Fibroblast of lung (primary cell): ENCODE measurements at regions not wholly inside any gene's neighbourhood (a gene's known extent, or its start where the extent isn't known, plus 50 kb on each side); places are given as distances from the start of the nearest gene placed in this dataset.

Experiments
- DNase-seq, 2 donors: peaks; one replicate each; pipeline versions ENCODE4 v3.0.0 to v3.0.0-alpha.2; 2010; ENCODE audit warnings: low read depth in 2 of 2
- H2AFZ ChIP-seq: 2 replicates; pipeline ENCODE4 v1.5.1; 2012; ENCODE audit warnings: low read length, control low read depth, inconsistent platforms
- H3K27ac ChIP-seq: 2 replicates; pipeline ENCODE4 v1.5.1; 2011; ENCODE audit warnings: low read length, control low read depth; ENCODE audit not compliant: insufficient read depth
- H3K27me3 ChIP-seq: 2 replicates; pipeline ENCODE4 v1.5.1; 2011; ENCODE audit warnings: mild to moderate bottlenecking, low read length; ENCODE audit not compliant: control insufficient read depth, insufficient read depth
- H3K36me3 ChIP-seq: 2 replicates; pipeline ENCODE4 v1.5.1; 2011; ENCODE audit warnings: low read length; ENCODE audit not compliant: control insufficient read depth, insufficient read depth
- H3K4me1 ChIP-seq: 2 replicates; pipeline ENCODE4 v1.5.1; 2011; ENCODE audit warnings: low read length; ENCODE audit not compliant: control insufficient read depth, insufficient read depth; ENCODE audit errors: extremely low read depth
- H3K4me2 ChIP-seq: 2 replicates; pipeline ENCODE4 v1.5.1; 2011; ENCODE audit warnings: low read length, control low read depth; ENCODE audit not compliant: insufficient read depth; ENCODE audit errors: extremely low read depth
- H3K4me3 ChIP-seq, 4 experiments: fragments of 200-600 bp in 1 of 4; sonication (generic) in 1 of 4; replicated peaks in 1 of 4; 2 replicates each; pipeline ENCODE4 v1.5.1; 2011 to 2016; ENCODE audit warnings: low read length in 4 of 4, low read depth in 3 of 4, mild to moderate bottlenecking in 3 of 4, control low read depth in 2 of 4, inconsistent platforms in 1 of 4, mixed read lengths in 1 of 4; ENCODE audit not compliant: insufficient read depth in 1 of 4; ENCODE audit errors: control extremely low read depth in 1 of 4
- H3K79me2 ChIP-seq: 2 replicates; pipeline ENCODE4 v1.5.1; 2012; ENCODE audit warnings: mild to moderate bottlenecking, low read length, inconsistent platforms; ENCODE audit not compliant: control insufficient read depth, insufficient read depth
- H3K9ac ChIP-seq: 2 replicates; pipeline ENCODE4 v1.5.1; 2011; ENCODE audit warnings: mild to moderate bottlenecking, low read length, control low read depth; ENCODE audit not compliant: insufficient read depth
- H3K9me3 ChIP-seq: 2 replicates; pipeline ENCODE4 v1.5.1; 2012; ENCODE audit warnings: low read depth, low read length; ENCODE audit not compliant: control insufficient read depth, insufficient read depth
- H4K20me1 ChIP-seq: 2 replicates; pipeline ENCODE4 v1.5.1; 2011; ENCODE audit warnings: low read length; ENCODE audit not compliant: control insufficient read depth, insufficient read depth; ENCODE audit errors: extremely low read depth
- EZH2 ChIP-seq: IDR thresholded peaks from 2 replicates; pipeline ENCODE4 v1.5.1; 2012; ENCODE audit warnings: low read length, control low read depth, mild to moderate bottlenecking; ENCODE audit errors: missing control alignments
- TF ChIP-seq, protein P1 (sequence below), 2 donors: IDR thresholded peaks in 1 of 2; conservative IDR thresholded peaks in 1 of 2; 1 replicate in 1 of 2; 2 replicates in 1 of 2; pipeline ENCODE4 v1.5.1; 2011 to 2012; ENCODE audit warnings: low read length in 2 of 2, control low read depth in 1 of 2, inconsistent platforms in 1 of 2, low read depth in 1 of 2, mild to moderate bottlenecking in 1 of 2

DNA sequence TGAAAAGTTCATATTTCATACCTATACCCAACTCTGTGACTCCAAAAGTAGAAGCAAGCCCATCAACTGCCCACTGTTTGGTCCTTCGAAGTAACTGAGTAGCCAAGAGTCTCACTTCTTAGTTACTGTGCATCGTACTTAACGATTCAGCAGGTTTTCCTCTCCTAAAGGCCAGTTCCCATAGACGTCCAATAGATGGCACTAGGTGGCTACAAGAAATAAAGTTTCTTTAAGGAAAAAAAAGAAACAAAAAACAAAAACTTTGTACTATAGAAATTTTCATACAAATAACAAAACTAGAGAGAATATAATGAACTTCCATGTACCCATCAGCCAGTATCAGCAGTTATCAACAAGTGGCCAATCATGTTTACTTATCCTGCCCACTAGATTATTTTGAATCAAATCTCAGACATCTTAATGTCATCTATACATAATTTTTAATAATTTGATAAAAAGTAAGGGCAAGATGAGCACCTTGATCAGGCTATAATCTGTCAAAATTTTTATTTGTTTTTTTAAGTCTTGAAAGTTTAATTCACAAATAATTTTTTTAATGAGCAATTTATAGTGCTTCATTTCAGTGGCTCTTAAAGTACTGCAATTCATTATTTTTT, 63.8 kb upstream of the ACP3 start:
- H3K27me3 ChIP-seq = no peaks in the 10 kb centered on the region
- H3K9ac ChIP-seq = no peak overlapping the region
- H3K4me3 ChIP-seq = no peak overlapping the region

DNA sequence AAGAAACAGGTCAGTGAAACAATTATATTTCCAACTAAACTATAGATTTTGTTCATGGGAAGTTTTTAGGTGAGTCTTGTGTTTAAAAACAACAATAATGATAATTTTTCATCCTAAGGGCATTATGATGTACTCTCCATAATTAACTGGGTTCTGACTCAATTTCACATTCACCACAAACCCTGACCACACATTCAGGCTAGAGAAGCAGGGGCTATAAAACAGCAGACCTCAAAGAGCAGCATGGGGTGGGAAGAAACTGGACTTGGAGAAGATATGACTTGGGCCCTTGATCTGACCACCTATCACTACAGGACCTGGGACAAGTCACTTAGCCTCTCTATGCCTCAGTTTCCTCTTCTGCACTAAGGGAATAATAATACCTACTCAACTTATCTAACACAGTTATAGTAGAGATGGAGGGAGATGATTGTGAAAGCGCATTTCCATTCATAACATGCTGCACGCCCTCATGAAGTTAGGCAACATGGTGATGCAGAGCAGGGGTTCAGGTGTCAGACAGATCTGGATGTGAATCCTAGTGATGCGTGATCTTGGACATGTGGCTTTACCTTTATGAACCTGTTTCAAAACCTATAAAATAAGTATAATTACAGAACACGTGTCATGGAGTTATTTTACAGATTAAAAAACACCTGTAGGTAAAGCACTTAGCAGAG, 63.0 kb upstream of the ACP3 start:
- Histone ChIP-seq H2AFZ (no peak overlapping the region), H3K27me3 (no peaks in the 10 kb centered on the region), H3K9me3 (no peaks in the 10 kb centered on the region), H3K4me1 (peaks cover 10% of the 10 kb centered on the region), H3K4me3 (no peak overlapping the region), H3K27ac (no peak overlapping the region), H3K4me2 (no peak overlapping the region), H4K20me1 (no peaks in the 10 kb centered on the region), H3K9ac (no peak overlapping the region), H3K79me2 (no peaks in the 10 kb centered on the region), H3K36me3 (no peaks in the 10 kb centered on the region)
- DNase-seq = peak; percentile 5 to 36
- no peak for TF ChIP-seq EZH2
- TF ChIP-seq, protein P1, sequence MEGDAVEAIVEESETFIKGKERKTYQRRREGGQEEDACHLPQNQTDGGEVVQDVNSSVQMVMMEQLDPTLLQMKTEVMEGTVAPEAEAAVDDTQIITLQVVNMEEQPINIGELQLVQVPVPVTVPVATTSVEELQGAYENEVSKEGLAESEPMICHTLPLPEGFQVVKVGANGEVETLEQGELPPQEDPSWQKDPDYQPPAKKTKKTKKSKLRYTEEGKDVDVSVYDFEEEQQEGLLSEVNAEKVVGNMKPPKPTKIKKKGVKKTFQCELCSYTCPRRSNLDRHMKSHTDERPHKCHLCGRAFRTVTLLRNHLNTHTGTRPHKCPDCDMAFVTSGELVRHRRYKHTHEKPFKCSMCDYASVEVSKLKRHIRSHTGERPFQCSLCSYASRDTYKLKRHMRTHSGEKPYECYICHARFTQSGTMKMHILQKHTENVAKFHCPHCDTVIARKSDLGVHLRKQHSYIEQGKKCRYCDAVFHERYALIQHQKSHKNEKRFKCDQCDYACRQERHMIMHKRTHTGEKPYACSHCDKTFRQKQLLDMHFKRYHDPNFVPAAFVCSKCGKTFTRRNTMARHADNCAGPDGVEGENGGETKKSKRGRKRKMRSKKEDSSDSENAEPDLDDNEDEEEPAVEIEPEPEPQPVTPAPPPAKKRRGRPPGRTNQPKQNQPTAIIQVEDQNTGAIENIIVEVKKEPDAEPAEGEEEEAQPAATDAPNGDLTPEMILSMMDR (conservative IDR thresholded peaks at IDR 0.05 in 1 of 2, IDR thresholded peaks at IDR 0.05 in 1 of 2; ENCODE audit: low read depth in 1 of 2, low read length in 2 of 2) = no peak

More for the DNA sequence above, 63.8 kb upstream of the ACP3 start:
- Histone ChIP-seq H3K27ac (no peak overlapping the region), H3K9me3 (no peaks in the 10 kb centered on the region), H3K4me2 (no peak overlapping the region), H3K4me1 (peaks cover 10% of the 10 kb centered on the region), H3K36me3 (no peaks in the 10 kb centered on the region), H4K20me1 (no peaks in the 10 kb centered on the region), H3K79me2 (no peaks in the 10 kb centered on the region), H2AFZ (no peak overlapping the region)
- DNase-seq = peak; percentile 53 to 86
- TF ChIP-seq EZH2 = no peak
- TF ChIP-seq, protein P1 (conservative IDR thresholded peaks at IDR 0.05 in 1 of 2, IDR thresholded peaks at IDR 0.05 in 1 of 2; ENCODE audit: low read depth in 1 of 2, low read length in 2 of 2) = peak; percentile 89 to 94

DNA sequence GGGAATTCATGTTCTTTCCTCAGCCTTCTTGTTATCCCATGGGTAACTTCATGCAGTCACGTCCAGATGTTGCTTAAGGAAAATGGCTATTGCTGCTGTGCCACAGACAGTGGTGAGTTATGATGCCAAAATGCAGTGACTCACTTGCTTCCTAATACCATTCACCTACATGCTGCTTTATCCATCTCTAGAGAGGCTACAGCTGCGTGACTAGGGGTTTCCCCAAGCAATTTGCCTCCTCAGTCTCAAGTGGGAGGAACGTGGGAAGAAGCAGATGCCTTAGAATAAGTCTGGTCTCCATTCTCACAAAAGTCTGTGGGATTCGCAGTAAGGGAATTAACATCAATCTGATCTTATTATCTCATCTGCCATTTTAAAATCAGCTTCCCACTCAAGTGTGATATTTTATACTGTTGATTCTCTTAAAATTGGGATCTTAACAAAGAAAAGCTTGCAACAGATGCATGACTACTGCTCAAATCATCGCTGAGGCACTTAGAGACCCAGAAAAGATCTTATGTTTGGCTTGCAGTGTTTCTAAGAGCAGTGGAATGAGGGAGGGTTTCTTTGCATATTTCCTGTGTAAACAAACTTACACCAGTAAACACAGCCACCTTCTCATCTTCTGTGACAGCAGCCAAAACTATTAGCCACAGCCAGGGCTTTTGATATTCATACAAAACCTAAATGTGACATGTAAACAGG, 62.0 kb upstream of the ACP3 start:
- Histone ChIP-seq H2AFZ (peak overlapping the region; percentile 29), H3K4me2 (peak overlapping the region; percentile 7), H3K27me3 (no peaks in the 10 kb centered on the region), H3K4me1 (peaks cover 10% of the 10 kb centered on the region), H3K27ac (peak overlapping the region; percentile 13), H3K4me3 (no peak overlapping the region), H4K20me1 (no peaks in the 10 kb centered on the region), H3K36me3 (no peaks in the 10 kb centered on the region), H3K79me2 (no peaks in the 10 kb centered on the region), H3K9ac (no peak overlapping the region), H3K9me3 (no peaks in the 10 kb centered on the region)
- peak; percentile 75 to 92 for DNase-seq
- TF ChIP-seq, protein P1 (conservative IDR thresholded peaks at IDR 0.05 in 1 of 2, IDR thresholded peaks at IDR 0.05 in 1 of 2; ENCODE audit: low read depth in 1 of 2, low read length in 2 of 2) = no peak
- no peak for TF ChIP-seq EZH2
